GM12878 (cell line): ENCODE measurements at regions not wholly inside any gene's neighbourhood (a gene's known extent, or its start where the extent isn't known, plus 50 kb on each side); places are given as distances from the start of the nearest gene placed in this dataset.

Experiments used
- ATAC-seq: fragments of 200-7000 bp; cut with Tn5 transposase; 3 replicates; pipeline ENCODE4 v1.9.1; 2020; ENCODE audit warnings: mild to moderate bottlenecking, moderate library complexity
- BruUV-seq: library from RNA; stranded (reverse); fragments of 400-500 nt; replicated peaks from 2 replicates; lab custom pipeline; 2021; lab: Mats Ljungman, UMichigan
- CTCF ChIA-PET: fragments of 300-600 bp; sonication (Branson Sonifier 250); formaldehyde crosslinking; extraction: SDS; loops from one replicate; lab custom pipeline; 2021; ENCODE audit warnings: inconsistent platforms; lab: Yijun Ruan, JAX
- POLR2A ChIA-PET: fragments of 350-600 bp; formaldehyde crosslinking; extraction: SDS; loops from one replicate; lab custom pipeline; 2021; ENCODE audit warnings: inconsistent platforms; lab: Charles Lee
- RAD21 ChIA-PET: fragments of 300-600 bp; sonication (Branson Sonifier 250); formaldehyde crosslinking; loops from one replicate; lab custom pipeline; 2023; ENCODE audit warnings: antibody characterized with exemption; ENCODE audit not compliant: unreplicated experiment; lab: Charles Lee
- SMC1A ChIA-PET: fragments of 300-600 bp; sonication (Branson Sonifier 250); formaldehyde crosslinking; loops from one replicate; lab custom pipeline; 2023; ENCODE audit not compliant: unreplicated experiment, uncharacterized antibody; lab: Charles Lee
- DNase-seq: peaks from one replicate; pipeline ENCODE4 v3.0.0-alpha.2; 2011; ENCODE audit warnings: low read depth, low spot score
- FAIRE-seq: peaks from 3 replicates; lab custom pipeline; 2011; peaks lifted over from hg19 to GRCh38; lab: Jason Lieb, UNC
- H2AFZ ChIP-seq: 2 replicates; pipeline ENCODE4 v1.6.0; 2011; ENCODE audit warnings: low read depth, low read length, control low read depth; ENCODE audit not compliant: control insufficient read depth
- H3K27ac ChIP-seq: 2 replicates; pipeline ENCODE4 v1.5.1; 2011; ENCODE audit warnings: control low read depth; ENCODE audit not compliant: control insufficient read depth, insufficient read depth
- H3K27me3 ChIP-seq, 2 experiments: replicated peaks in 1 of 2; 2 replicates each; pipeline versions ENCODE4 v1.6.0 to v1.6.1; 2011; ENCODE audit warnings: low read length in 1 of 2; ENCODE audit not compliant: control insufficient read depth in 2 of 2, insufficient read depth in 2 of 2
- H3K36me3 ChIP-seq, 2 experiments: 2 replicates each; pipeline ENCODE4 v1.5.1; 2011; ENCODE audit warnings: low read length in 1 of 2; ENCODE audit not compliant: control insufficient read depth in 2 of 2, insufficient read depth in 2 of 2
- H3K4me1 ChIP-seq: 2 replicates; pipeline ENCODE4 v1.6.1; 2011; ENCODE audit warnings: mild to moderate bottlenecking, low read length, moderate library complexity, mixed read lengths; ENCODE audit not compliant: control insufficient read depth, insufficient read depth
- H3K4me2 ChIP-seq: 2 replicates; pipeline ENCODE4 v1.6.0; 2011; ENCODE audit warnings: control low read depth; ENCODE audit not compliant: control insufficient read depth, insufficient read depth
- H3K4me3 ChIP-seq: fragments of 200-600 bp; sonication (generic); 2 replicates; pipeline ENCODE4 v1.5.1; 2016
- H3K79me2 ChIP-seq: 2 replicates; pipeline ENCODE4 v1.6.0; 2011; ENCODE audit warnings: low read length; ENCODE audit not compliant: control insufficient read depth, insufficient read depth
- H3K9ac ChIP-seq: 2 replicates; pipeline ENCODE4 v1.8.0; 2011; ENCODE audit warnings: low read length, control low read depth, mixed read lengths; ENCODE audit not compliant: control insufficient read depth, insufficient read depth
- H3K9me3 ChIP-seq: replicated peaks from 3 replicates; pipeline ENCODE4 v1.5.1; 2011; ENCODE audit warnings: mild to moderate bottlenecking, low read length; ENCODE audit not compliant: control insufficient read depth, insufficient read depth
- H4K20me1 ChIP-seq: 2 replicates; pipeline ENCODE4 v1.6.0; 2011; ENCODE audit not compliant: control insufficient read depth, insufficient read depth
- BCL11A ChIP-seq: IDR thresholded peaks from 2 replicates; pipeline ENCODE4 v1.6.1; 2011; ENCODE audit warnings: low read depth, low read length
- CBFB ChIP-seq: IDR thresholded peaks from 2 replicates; pipeline ENCODE4 v1.6.1; 2016; ENCODE audit warnings: antibody characterized with exemption, low read depth
- EZH2 ChIP-seq: IDR thresholded peaks from 2 replicates; pipeline ENCODE4 v1.6.1; 2012; ENCODE audit warnings: low read depth, mild to moderate bottlenecking, control low read depth, inconsistent platforms, low read length, borderline replicate concordance; ENCODE audit not compliant: control insufficient read depth
- JUND ChIP-seq: IDR thresholded peaks from 2 replicates; pipeline ENCODE4 v1.6.1; 2012; ENCODE audit warnings: low read depth, mild to moderate bottlenecking, low read length, improper control_type of control experiment, moderate library complexity
- SMARCA5 ChIP-seq: fragments of 450-650 bp; IDR thresholded peaks from 2 replicates; pipeline ENCODE4 v1.6.1; 2017; ENCODE audit warnings: mild to moderate bottlenecking
- SUZ12 ChIP-seq: fragments of 200-600 bp; sonication (generic); IDR thresholded peaks from one replicate; pipeline ENCODE4 v1.6.1; 2018; ENCODE audit warnings: antibody characterized with exemption, mild to moderate bottlenecking; ENCODE audit not compliant: unreplicated experiment
- WRNIP1 ChIP-seq: IDR thresholded peaks from 2 replicates; pipeline ENCODE4 v1.6.1; 2011; ENCODE audit warnings: low read depth, low read length, improper control_type of control experiment, borderline replicate concordance
- ZBED1 ChIP-seq: IDR thresholded peaks from 2 replicates; pipeline ENCODE4 v1.6.1; 2016; ENCODE audit warnings: borderline replicate concordance
- ZNF207 ChIP-seq: fragments of 450-650 bp; IDR thresholded peaks from 2 replicates; pipeline ENCODE4 v1.6.1; 2014; ENCODE audit warnings: antibody characterized with exemption, mild to moderate bottlenecking, borderline replicate concordance
- ZSCAN29 ChIP-seq: fragments of 450-650 bp; IDR thresholded peaks from 2 replicates; pipeline ENCODE4 v1.6.1; 2017; ENCODE audit warnings: mild to moderate bottlenecking, moderate library complexity
- WGBS: methylation state at CpG from one replicate; pipeline ENCODE4 v1.1.6; 2016; ENCODE audit warnings: low lambda C conversion rate; ENCODE audit not compliant: insufficient replicate concordance, insufficient coverage; ENCODE audit errors: missing lambda C conversion rate; 5-methylcytosine and 5-hydroxymethylcytosine counted together
- in situ Hi-C: fragments of 300-500 bp; cut with MboI; formaldehyde crosslinking; loops from 9 replicates; pipeline ENCODE4 v1.14.3; 2018; ENCODE audit warnings: mixed read lengths
- intact Hi-C: fragments of 100-400 bp; cut with micrococcal nuclease; formaldehyde crosslinking; loops from one replicate; pipeline ENCODE4 v1.14.2; 2022; ENCODE audit not compliant: unreplicated experiment
- TF ChIP-seq, protein P1 (sequence below): fragments of 450-650 bp; formaldehyde crosslinking; IDR thresholded peaks from 2 replicates; pipeline ENCODE4 v1.4.0; 2022; ENCODE audit warnings: mild to moderate bottlenecking, moderate library complexity
- TF ChIP-seq, protein P2 (sequence below): fragments of 450-650 bp; IDR thresholded peaks from 2 replicates; pipeline ENCODE4 v1.6.1; 2017; ENCODE audit warnings: mild to moderate bottlenecking
- TF ChIP-seq, protein P3 (sequence below): fragments of 450-650 bp; IDR thresholded peaks from 2 replicates; pipeline ENCODE4 v1.6.1; 2017; ENCODE audit warnings: mild to moderate bottlenecking, moderate library complexity

DNA sequence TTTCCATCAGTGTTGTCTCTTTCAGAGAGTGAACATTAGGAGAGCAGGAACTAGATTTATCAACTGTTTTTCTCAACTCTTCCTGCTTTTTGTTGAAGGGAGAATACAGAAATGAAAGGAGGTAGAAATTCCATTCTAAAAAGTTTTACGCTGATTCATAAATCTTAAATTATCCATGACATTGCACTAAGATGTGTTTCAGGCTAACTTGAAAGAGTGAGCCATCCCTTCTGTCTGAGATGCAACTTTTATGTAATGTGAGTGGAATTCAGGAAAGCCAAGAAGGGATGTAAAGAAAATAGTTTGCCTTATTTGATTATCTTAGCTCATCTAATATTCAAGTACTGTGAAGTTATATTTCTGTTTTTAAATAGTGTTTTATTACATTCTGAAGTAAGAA is 349.5 kb upstream of the RGS6 start:
- intact Hi-C loops = no loop called here
- Histone ChIP-seq H3K36me3 (peaks cover 0 to 2% of the 10 kb centered on the region in 2 experiments; a peak in 3 of 4 replicates), H3K27ac (no peak overlapping the region), H3K9ac (no peak overlapping the region), H3K9me3 (no peaks in the 10 kb centered on the region), H3K79me2 (peaks cover 9% of the 10 kb centered on the region), H3K4me3 (no peak overlapping the region), H3K4me2 (no peak overlapping the region), H3K4me1 (no peaks in the 10 kb centered on the region), H3K27me3 (no peaks in the 10 kb centered on the region), H4K20me1 (no peaks in the 10 kb centered on the region), H2AFZ (no peak overlapping the region)
- in situ Hi-C loops = no loop called here
- FAIRE-seq (no peak), DNase-seq (no peak), ATAC-seq (no peak)
- WGBS = 100% methylated on average over 1 of the region's 1 CpG
- ChIA-PET SMC1A (interaction anchor here (1.0 to 3.1 kb wide), 8 partner anchors 9 to 271 kb away, joined by 3 to 28 read pairs (median 4); no protein-coding TSS in a partner anchor), POLR2A (interaction anchor here (1.0 to 1.6 kb wide), 3 partner anchors 9 to 12 kb away, joined by 3 to 4 read pairs (median 4); no protein-coding TSS in a partner anchor), RAD21 (interaction anchor here (0.8 to 1.8 kb wide), 2 partner anchors 9 to 85 kb away, joined by 3 to 7 read pairs; no protein-coding TSS in a partner anchor), CTCF (interaction anchor here (0.9 to 2.6 kb wide), 2 partner anchors 8 to 34 kb away, joined by 3 to 12 read pairs; no protein-coding TSS in a partner anchor)
- BruUV-seq = no TSS peak
- TF ChIP-seq, protein P1, sequence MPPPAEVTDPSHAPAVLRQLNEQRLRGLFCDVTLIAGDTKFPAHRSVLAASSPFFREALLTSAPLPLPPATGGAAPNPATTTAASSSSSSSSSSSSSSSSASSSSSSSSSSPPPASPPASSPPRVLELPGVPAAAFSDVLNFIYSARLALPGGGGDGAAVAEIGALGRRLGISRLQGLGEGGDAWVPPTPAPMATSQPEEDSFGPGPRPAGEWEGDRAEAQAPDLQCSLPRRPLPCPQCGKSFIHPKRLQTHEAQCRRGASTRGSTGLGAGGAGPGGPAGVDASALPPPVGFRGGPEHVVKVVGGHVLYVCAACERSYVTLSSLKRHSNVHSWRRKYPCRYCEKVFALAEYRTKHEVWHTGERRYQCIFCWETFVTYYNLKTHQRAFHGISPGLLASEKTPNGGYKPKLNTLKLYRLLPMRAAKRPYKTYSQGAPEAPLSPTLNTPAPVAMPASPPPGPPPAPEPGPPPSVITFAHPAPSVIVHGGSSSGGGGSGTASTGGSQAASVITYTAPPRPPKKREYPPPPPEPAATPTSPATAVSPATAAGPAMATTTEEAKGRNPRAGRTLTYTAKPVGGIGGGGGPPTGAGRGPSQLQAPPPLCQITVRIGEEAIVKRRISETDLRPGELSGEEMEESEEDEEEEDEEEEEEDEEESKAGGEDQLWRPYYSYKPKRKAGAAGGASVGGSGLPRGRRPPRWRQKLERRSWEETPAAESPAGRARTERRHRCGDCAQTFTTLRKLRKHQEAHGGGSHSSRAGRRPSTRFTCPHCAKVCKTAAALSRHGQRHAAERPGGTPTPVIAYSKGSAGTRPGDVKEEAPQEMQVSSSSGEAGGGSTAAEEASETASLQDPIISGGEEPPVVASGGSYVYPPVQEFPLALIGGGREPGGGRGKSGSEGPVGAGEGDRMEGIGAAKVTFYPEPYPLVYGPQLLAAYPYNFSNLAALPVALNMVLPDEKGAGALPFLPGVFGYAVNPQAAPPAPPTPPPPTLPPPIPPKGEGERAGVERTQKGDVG = no peak
- no peak for TF ChIP-seq SMARCA5
- TF ChIP-seq EZH2 = no peak
- TF ChIP-seq, protein P2, sequence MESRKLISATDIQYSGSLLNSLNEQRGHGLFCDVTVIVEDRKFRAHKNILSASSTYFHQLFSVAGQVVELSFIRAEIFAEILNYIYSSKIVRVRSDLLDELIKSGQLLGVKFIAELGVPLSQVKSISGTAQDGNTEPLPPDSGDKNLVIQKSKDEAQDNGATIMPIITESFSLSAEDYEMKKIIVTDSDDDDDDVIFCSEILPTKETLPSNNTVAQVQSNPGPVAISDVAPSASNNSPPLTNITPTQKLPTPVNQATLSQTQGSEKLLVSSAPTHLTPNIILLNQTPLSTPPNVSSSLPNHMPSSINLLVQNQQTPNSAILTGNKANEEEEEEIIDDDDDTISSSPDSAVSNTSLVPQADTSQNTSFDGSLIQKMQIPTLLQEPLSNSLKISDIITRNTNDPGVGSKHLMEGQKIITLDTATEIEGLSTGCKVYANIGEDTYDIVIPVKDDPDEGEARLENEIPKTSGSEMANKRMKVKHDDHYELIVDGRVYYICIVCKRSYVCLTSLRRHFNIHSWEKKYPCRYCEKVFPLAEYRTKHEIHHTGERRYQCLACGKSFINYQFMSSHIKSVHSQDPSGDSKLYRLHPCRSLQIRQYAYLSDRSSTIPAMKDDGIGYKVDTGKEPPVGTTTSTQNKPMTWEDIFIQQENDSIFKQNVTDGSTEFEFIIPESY = no peak
- TF ChIP-seq, protein P3, sequence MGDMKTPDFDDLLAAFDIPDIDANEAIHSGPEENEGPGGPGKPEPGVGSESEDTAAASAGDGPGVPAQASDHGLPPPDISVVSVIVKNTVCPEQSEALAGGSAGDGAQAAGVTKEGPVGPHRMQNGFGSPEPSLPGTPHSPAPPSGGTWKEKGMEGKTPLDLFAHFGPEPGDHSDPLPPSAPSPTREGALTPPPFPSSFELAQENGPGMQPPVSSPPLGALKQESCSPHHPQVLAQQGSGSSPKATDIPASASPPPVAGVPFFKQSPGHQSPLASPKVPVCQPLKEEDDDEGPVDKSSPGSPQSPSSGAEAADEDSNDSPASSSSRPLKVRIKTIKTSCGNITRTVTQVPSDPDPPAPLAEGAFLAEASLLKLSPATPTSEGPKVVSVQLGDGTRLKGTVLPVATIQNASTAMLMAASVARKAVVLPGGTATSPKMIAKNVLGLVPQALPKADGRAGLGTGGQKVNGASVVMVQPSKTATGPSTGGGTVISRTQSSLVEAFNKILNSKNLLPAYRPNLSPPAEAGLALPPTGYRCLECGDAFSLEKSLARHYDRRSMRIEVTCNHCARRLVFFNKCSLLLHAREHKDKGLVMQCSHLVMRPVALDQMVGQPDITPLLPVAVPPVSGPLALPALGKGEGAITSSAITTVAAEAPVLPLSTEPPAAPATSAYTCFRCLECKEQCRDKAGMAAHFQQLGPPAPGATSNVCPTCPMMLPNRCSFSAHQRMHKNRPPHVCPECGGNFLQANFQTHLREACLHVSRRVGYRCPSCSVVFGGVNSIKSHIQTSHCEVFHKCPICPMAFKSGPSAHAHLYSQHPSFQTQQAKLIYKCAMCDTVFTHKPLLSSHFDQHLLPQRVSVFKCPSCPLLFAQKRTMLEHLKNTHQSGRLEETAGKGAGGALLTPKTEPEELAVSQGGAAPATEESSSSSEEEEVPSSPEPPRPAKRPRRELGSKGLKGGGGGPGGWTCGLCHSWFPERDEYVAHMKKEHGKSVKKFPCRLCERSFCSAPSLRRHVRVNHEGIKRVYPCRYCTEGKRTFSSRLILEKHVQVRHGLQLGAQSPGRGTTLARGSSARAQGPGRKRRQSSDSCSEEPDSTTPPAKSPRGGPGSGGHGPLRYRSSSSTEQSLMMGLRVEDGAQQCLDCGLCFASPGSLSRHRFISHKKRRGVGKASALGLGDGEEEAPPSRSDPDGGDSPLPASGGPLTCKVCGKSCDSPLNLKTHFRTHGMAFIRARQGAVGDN = no peak
- TF ChIP-seq SUZ12 = no peak
- TF ChIP-seq JUND = no peak
- TF ChIP-seq BCL11A = no peak
- no peak for TF ChIP-seq ZSCAN29
- no peak for TF ChIP-seq ZBED1
- TF ChIP-seq WRNIP1 = no peak
- TF ChIP-seq ZNF207 = no peak
- no peak for TF ChIP-seq CBFB
